MM.1S (cell line): ENCODE measurements at regions not wholly inside any gene's neighbourhood (a gene's known extent, or its start where the extent isn't known, plus 50 kb on each side); places are given as distances from the start of the nearest gene placed in this dataset.

Source experiments
- CTCF ChIP-seq: fragments of 300-600 bp; sonication (generic); IDR thresholded peaks from 2 replicates; pipeline ENCODE4 v1.5.1; 2016; ENCODE audit warnings: antibody characterized with exemption, low read length, mixed read lengths
- EZH2 ChIP-seq: fragments of 300-600 bp; sonication (generic); optimal IDR thresholded peaks from 2 replicates; pipeline ENCODE3; 2017; ENCODE audit warnings: low read depth, mild to moderate bottlenecking, antibody characterized with exemption, low read length, mixed read lengths
- EZH2phosphoT487 ChIP-seq: fragments of 300-600 bp; sonication (generic); IDR thresholded peaks from 2 replicates; pipeline ENCODE4 v1.6.1; 2018; ENCODE audit warnings: antibody characterized with exemption, low read length

GRCh38 chr20:17806107-17806506 is 106.3 kb downstream of the BANF2 start:
- TF ChIP-seq CTCF (no peak), EZH2 (no peak), EZH2phosphoT487 (no peak)
